Muscle of arm (tissue), 1 donor: ENCODE measurements at regions not wholly inside any gene's neighbourhood (a gene's known extent, or its start where the extent isn't known, plus 50 kb on each side); places are given as distances from the start of the nearest gene placed in this dataset.

Experiments
- DNase-seq: peaks from one replicate; pipeline ENCODE4 v3.0.0-alpha.2; 2013

GRCh38 chr12:74456431-74456830 is 81.2 kb upstream of the ATXN7L3B start:
- no peak for DNase-seq

- DNase-seq = no peak
Observed at GRCh38 chr12:74468401-74468800, 69.2 kb upstream of the ATXN7L3B start.

- no peak for DNase-seq
Observed at GRCh38 chr12:74476234-74476633, 61.4 kb upstream of the ATXN7L3B start.

- no peak for DNase-seq
Observed at GRCh38 chr12:74481078-74481477, 56.6 kb upstream of the ATXN7L3B start.

- DNase-seq = no peak
Observed at GRCh38 chr12:74482115-74482514, 55.5 kb upstream of the ATXN7L3B start.

- DNase-seq = no peak
Observed at GRCh38 chr12:74483057-74483456, 54.6 kb upstream of the ATXN7L3B start.
